ENCODE measurements at regions not wholly inside any gene's neighbourhood (a gene's known extent, or its start where the extent isn't known, plus 50 kb on each side); places are given as distances from the start of the nearest gene placed in this dataset.

GRCh38 chr6:43886717-43887339 lies 116.8 kb downstream of the VEGFA start:
- H3K14ac ChIP-seq (ENCODE audit: insufficient read depth, low read length) = no peak overlapping the region
- Mint-ChIP-seq H3K27ac (no peak overlapping the region; a peak in 1 of 7 replicates), H3K9me3 (no peaks in the 10 kb centered on the region), H3K27me3 (ENCODE audit: low read depth) (peaks cover 21% of the 10 kb centered on the region), H3K4me1 (peaks cover 14 to 23% of the 10 kb centered on the region in 2 experiments), H3K36me3 (ENCODE audit: insufficient read depth in 1 of 3, low read depth in 3 of 3) (no peaks in the 10 kb centered on the region), H3K4me3 (no peak overlapping the region)
- no peak overlapping the region for H2AFZ ChIP-seq (ENCODE audit: low read length)
- H3T11ph ChIP-seq (ENCODE audit: low read length) = no peak overlapping the region
- no peak overlapping the region for H3K4me2 ChIP-seq (ENCODE audit: insufficient read depth, insufficient read length, low read length)
- peaks cover 8% of the 10 kb centered on the region for H3K23me2 ChIP-seq (ENCODE audit: insufficient read length, low read depth, low read length, poor library complexity, severe bottlenecking)
- WGBS (ENCODE audit: extremely low coverage, insufficient read length, low lambda C conversion rate) = no CpG with 5 or more reads among the region's 7 CpGs
- no peak overlapping the region for H2BK120ac ChIP-seq (ENCODE audit: low read depth, low read length, poor library complexity, severe bottlenecking)
- H3K27ac ChIP-seq (ENCODE audit: insufficient read length, low read depth, low read length) = no peak overlapping the region
- no peak overlapping the region for H2BK15ac ChIP-seq (ENCODE audit: low read depth, low read length)
- no peak overlapping the region for H3K56ac ChIP-seq (ENCODE audit: insufficient read length, low read depth, low read length)
- no peak overlapping the region for H2BK20ac ChIP-seq (ENCODE audit: low read depth, low read length, poor library complexity, severe bottlenecking)
- no peak overlapping the region for H3K4ac ChIP-seq (ENCODE audit: low read depth, low read length)
- no peak overlapping the region for H4K91ac ChIP-seq (ENCODE audit: insufficient read length, low read depth, low read length)
- no peaks in the 10 kb centered on the region for H4K20me1 ChIP-seq (ENCODE audit: control insufficient read depth, insufficient read depth, insufficient read length)
- no peak overlapping the region for H2BK5ac ChIP-seq (ENCODE audit: insufficient read length, low read length)
- H3K27me3 ChIP-seq (ENCODE audit: insufficient read depth, low read length) = no peaks in the 10 kb centered on the region
- no peak overlapping the region for H3K18ac ChIP-seq (ENCODE audit: insufficient read length, low read depth, low read length)
- no peak for DNase-seq
- H3K79me2 ChIP-seq (ENCODE audit: insufficient read depth, low read length) = no peaks in the 10 kb centered on the region
- no peak overlapping the region for H3K9ac ChIP-seq (ENCODE audit: extremely low read depth, insufficient read length, low read length)
- no peak overlapping the region for H3K23ac ChIP-seq (ENCODE audit: insufficient read length, low read depth, low read length)
- no peaks in the 10 kb centered on the region for H3K79me1 ChIP-seq (ENCODE audit: insufficient read depth, low read depth, low read length, poor library complexity, severe bottlenecking)
- no peak overlapping the region for H2BK12ac ChIP-seq (ENCODE audit: insufficient read length, low read depth, low read length)
- no peaks in the 10 kb centered on the region for H3K9me3 ChIP-seq (ENCODE audit: control insufficient read depth, low read depth, low read length)
- no peak overlapping the region for H4K8ac ChIP-seq (replicated peaks; ENCODE audit: insufficient read length, low read depth, low read length)
- no peak overlapping the region for H2AK5ac ChIP-seq (ENCODE audit: insufficient read length, low read length)
- H4K5ac ChIP-seq (ENCODE audit: insufficient read length, low read depth, low read length) = no peak overlapping the region
- peaks cover 1% of the 10 kb centered on the region; the same call in 1 of the 2 replicates for H3K4me1 ChIP-seq (ENCODE audit: insufficient read depth, low read length)
- TF ChIP-seq CTCF (conservative IDR thresholded peaks at IDR 0.05) = no peak
